ENCODE measurements at regions not wholly inside any gene's neighbourhood (a gene's known extent, or its start where the extent isn't known, plus 50 kb on each side); places are given as distances from the start of the nearest gene placed in this dataset.

DNA sequence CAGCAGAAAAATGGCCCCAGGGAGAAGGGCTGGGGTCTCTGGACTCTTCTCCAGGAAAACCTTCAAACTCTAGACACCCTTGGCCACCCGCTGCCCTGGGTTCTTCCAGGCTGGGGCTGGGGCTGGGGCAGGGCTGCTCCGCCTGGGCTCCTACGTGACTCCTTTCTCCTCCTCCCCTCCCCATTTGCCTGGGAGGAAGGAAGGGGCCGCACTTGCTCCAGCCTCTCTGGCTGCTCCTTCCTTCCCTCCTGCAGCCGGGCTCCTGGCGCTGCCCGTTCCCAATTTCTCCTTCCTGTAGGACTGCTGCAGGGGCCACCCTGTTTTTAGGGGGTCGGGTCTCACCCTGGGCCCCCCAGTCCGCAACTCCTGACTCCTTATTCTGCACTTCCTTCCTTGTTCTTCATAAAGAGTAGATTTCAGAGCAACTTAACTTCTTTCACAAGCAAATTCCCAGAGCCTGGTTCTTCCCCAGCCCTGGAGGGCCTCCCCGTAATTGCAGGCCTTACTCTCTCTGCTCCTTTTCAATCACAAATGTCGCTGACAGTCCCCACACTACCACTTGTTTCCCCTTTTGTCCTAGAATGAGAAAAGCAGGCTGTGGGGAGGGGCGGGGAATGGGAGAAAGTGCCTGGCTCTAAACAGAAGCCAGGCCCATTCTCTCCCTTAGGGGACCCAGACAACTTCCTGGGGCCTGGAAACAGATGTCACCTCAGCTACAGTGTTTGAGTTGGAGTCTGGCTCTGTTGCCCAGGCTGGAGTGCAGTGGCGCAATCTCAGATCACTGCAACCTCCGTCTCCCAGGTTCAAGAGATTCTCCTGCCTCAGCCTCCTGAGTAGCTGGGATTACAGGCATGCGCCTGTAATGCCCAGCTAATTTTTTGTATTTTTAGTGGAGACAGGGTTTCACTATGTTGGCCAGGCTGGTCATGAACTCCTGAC, 137.8 kb downstream of the ENGASE start:
- TF ChIP-seq GATA2 (IDR thresholded peaks at IDR 0.05; ENCODE audit: low read depth, low read length) = no peak
- no peak for TF ChIP-seq GATA3 (IDR thresholded peaks at IDR 0.05; ENCODE audit: low read depth, low read length)

Measured in SH-SY5Y (cell line).